SK-N-SH treated with all-trans-retinoic acid at 6 μM for 48 hours (cell line): ENCODE measurements at regions not wholly inside any gene's neighbourhood (a gene's known extent, or its start where the extent isn't known, plus 50 kb on each side); places are given as distances from the start of the nearest gene placed in this dataset.

ENCODE experiments used
- ATAC-seq: fragments of 200-7000 bp; cut with Tn5 transposase; 3 replicates; pipeline ENCODE4 v1.9.1; 2020; ENCODE audit warnings: mild to moderate bottlenecking, moderate library complexity
- ARNTL ChIP-seq: fragments of 450-650 bp; formaldehyde crosslinking; IDR thresholded peaks from 2 replicates; pipeline ENCODE4 v1.5.0; 2020; ENCODE audit warnings: low read depth, mild to moderate bottlenecking, moderate library complexity, borderline replicate concordance
- BACH2 ChIP-seq: fragments of 250-450 bp; sonication (Bioruptor Pico); IDR thresholded peaks from 2 replicates; pipeline ENCODE4 v1.9.0; 2021; ENCODE audit warnings: mild to moderate bottlenecking, borderline replicate concordance
- CREB5 ChIP-seq: fragments of 250-450 bp; sonication (Bioruptor Pico); IDR thresholded peaks from 2 replicates; pipeline ENCODE4 v1.5.1; 2020; ENCODE audit warnings: low read depth, mild to moderate bottlenecking, moderate library complexity
- CSDC2 ChIP-seq: fragments of 250-450 bp; sonication (Bioruptor Pico); IDR thresholded peaks from 2 replicates; pipeline ENCODE4 v1.5.0; 2020; ENCODE audit warnings: mild to moderate bottlenecking, moderate library complexity
- CSRNP3 ChIP-seq: fragments of 250-450 bp; sonication (Bioruptor Pico); IDR thresholded peaks from 2 replicates; pipeline ENCODE4 v1.5.1; 2021; ENCODE audit warnings: mild to moderate bottlenecking, moderate library complexity
- ESRRG ChIP-seq: fragments of 250-450 bp; sonication (Bioruptor Pico); IDR thresholded peaks from 2 replicates; pipeline ENCODE4 v1.6.1; 2021; ENCODE audit warnings: mild to moderate bottlenecking
- GLIS3 ChIP-seq: fragments of 250-450 bp; sonication (Bioruptor Pico); IDR thresholded peaks from 2 replicates; pipeline ENCODE4 v1.5.0; 2020; ENCODE audit warnings: mild to moderate bottlenecking, moderate library complexity
- ISL1 ChIP-seq: fragments of 250-450 bp; sonication (Bioruptor Pico); IDR thresholded peaks from 2 replicates; pipeline ENCODE4 v2.1.2; 2022; ENCODE audit warnings: mild to moderate bottlenecking, moderate library complexity
- OSR1 ChIP-seq: fragments of 250-450 bp; sonication (Bioruptor Pico); IDR thresholded peaks from 2 replicates; pipeline ENCODE4 v1.8.0; 2022; ENCODE audit warnings: moderate library complexity, mild to moderate bottlenecking, inconsistent platforms
- PATZ1 ChIP-seq: fragments of 250-450 bp; sonication (Bioruptor Pico); IDR thresholded peaks from 2 replicates; pipeline ENCODE4 v1.8.0; 2020; ENCODE audit warnings: mild to moderate bottlenecking, moderate library complexity, borderline replicate concordance
- POU6F1 ChIP-seq: fragments of 250-450 bp; sonication (Bioruptor Pico); IDR thresholded peaks from 2 replicates; pipeline ENCODE4 v1.8.0; 2021; ENCODE audit warnings: low read depth, mild to moderate bottlenecking, moderate library complexity, borderline replicate concordance
- RARB ChIP-seq: fragments of 250-450 bp; sonication (Bioruptor Pico); IDR thresholded peaks from 2 replicates; pipeline ENCODE4 v1.8.0; 2021; ENCODE audit warnings: mild to moderate bottlenecking, moderate library complexity
- SNAI2 ChIP-seq: fragments of 250-450 bp; sonication (Bioruptor Pico); IDR thresholded peaks from 2 replicates; pipeline ENCODE4 v1.5.0; 2020; ENCODE audit warnings: mild to moderate bottlenecking, moderate library complexity
- TCF4 ChIP-seq: fragments of 250-450 bp; sonication (Bioruptor Pico); IDR thresholded peaks from 2 replicates; pipeline ENCODE4 v1.8.0; 2021; ENCODE audit warnings: mild to moderate bottlenecking, moderate library complexity, borderline replicate concordance
- TOX ChIP-seq: fragments of 250-450 bp; sonication (Bioruptor Pico); IDR thresholded peaks from 2 replicates; pipeline ENCODE4 v1.8.0; 2021; ENCODE audit warnings: mild to moderate bottlenecking, moderate library complexity, borderline replicate concordance
- ZC3H10 ChIP-seq: fragments of 250-450 bp; sonication (Bioruptor Pico); IDR thresholded peaks from 2 replicates; pipeline ENCODE4 v1.5.1; 2021; ENCODE audit warnings: mild to moderate bottlenecking, moderate library complexity
- ZFP3 ChIP-seq: fragments of 250-450 bp; sonication (Bioruptor Pico); IDR thresholded peaks from 2 replicates; pipeline ENCODE4 v1.5.0; 2020; ENCODE audit warnings: mild to moderate bottlenecking, moderate library complexity
- ZFP30 ChIP-seq: fragments of 450-650 bp; formaldehyde crosslinking; IDR thresholded peaks from 2 replicates; pipeline ENCODE4 v1.5.0; 2022; ENCODE audit warnings: mild to moderate bottlenecking, moderate library complexity
- ZNF565 ChIP-seq: fragments of 450-650 bp; formaldehyde crosslinking; conservative IDR thresholded peaks from 2 replicates; pipeline ENCODE4 v1.5.0; 2020; ENCODE audit warnings: low read depth, mild to moderate bottlenecking, moderate library complexity
- ZNF70 ChIP-seq: fragments of 450-650 bp; formaldehyde crosslinking; IDR thresholded peaks from 2 replicates; pipeline ENCODE4 v1.5.0; 2020; ENCODE audit warnings: mild to moderate bottlenecking, moderate library complexity
- ZNF8 ChIP-seq: fragments of 450-650 bp; formaldehyde crosslinking; IDR thresholded peaks from 2 replicates; pipeline ENCODE4 v1.5.0; 2020; ENCODE audit warnings: mild to moderate bottlenecking, moderate library complexity

DNA sequence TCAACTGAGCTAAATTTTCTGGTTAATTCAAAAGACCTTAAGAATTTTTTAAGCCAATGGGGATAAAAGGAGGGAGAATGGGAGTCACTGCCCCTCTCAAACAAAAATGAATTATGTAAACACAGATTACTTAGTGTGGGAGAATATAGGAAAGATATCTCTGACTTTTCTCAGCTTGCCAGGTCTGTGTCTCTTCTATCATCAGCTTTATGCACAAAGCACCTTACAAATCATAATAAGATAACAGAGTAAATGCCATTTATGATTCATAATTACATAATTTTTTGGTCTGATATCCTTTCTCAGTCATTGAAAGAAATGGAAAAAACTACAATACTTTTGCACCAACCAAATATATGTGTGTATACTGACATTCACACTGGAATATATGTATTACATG is 604.6 kb upstream of the FAM241A start:
- no peak for TF ChIP-seq TOX (CRISPR knock-in tag)
- TF ChIP-seq ZFP30 (CRISPR knock-in tag) = no peak
- TF ChIP-seq CREB5 = no peak
- no peak for TF ChIP-seq ZNF565
- TF ChIP-seq TCF4 (CRISPR knock-in tag) = no peak
- TF ChIP-seq ESRRG (CRISPR knock-in tag) = no peak
- no peak for TF ChIP-seq ARNTL (CRISPR knock-in tag)
- no peak for TF ChIP-seq RARB (CRISPR knock-in tag)
- TF ChIP-seq ISL1 = no peak
- ATAC-seq = no peak

DNA sequence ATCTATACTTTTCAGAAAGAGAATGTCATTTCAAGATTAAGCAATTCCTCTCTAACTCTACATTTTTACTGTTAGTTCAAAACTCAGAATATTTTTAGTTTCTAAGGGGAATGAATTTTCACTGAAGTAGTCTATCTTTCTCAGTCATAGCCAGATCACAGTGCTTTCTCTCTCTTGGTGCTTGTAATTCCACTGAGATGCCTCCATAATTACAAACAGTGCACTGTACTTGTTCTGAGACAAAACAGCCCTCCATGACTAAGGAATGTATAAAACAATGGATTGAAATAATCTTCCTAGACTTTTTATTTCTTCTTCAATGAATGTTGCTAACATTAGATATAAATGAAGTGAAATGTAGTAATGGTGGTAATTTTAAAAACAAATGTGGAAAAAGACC is 603.2 kb upstream of the FAM241A start:
- no peak for ATAC-seq
- TF ChIP-seq ISL1 = no peak
- TF ChIP-seq ZC3H10 (CRISPR knock-in tag) = no peak
- no peak for TF ChIP-seq ZNF70 (CRISPR knock-in tag)
- TF ChIP-seq ZFP30 (CRISPR knock-in tag) = no peak
- no peak for TF ChIP-seq CSDC2 (CRISPR knock-in tag)

- ATAC-seq = no peak
- TF ChIP-seq RARB (CRISPR knock-in tag) (no peak), POU6F1 (no peak), TOX (CRISPR knock-in tag) (no peak), ZNF70 (CRISPR knock-in tag) (no peak), BACH2 (CRISPR knock-in tag) (no peak), ZFP3 (no peak), OSR1 (CRISPR knock-in tag) (no peak), SNAI2 (CRISPR knock-in tag) (no peak), PATZ1 (CRISPR knock-in tag) (no peak), CSDC2 (CRISPR knock-in tag) (no peak), ZNF565 (no peak), TCF4 (CRISPR knock-in tag) (no peak)
Observed at GRCh38 chr4:111546881-111547280, 598.4 kb upstream of the FAM241A start.

GRCh38 chr4:111556141-111556781 is 589.0 kb upstream of the FAM241A start:
- TF ChIP-seq PATZ1 (CRISPR knock-in tag) (no peak), TOX (CRISPR knock-in tag) (no peak), CSRNP3 (CRISPR knock-in tag) (no peak), CREB5 (no peak), ZNF8 (CRISPR knock-in tag) (no peak), ZC3H10 (CRISPR knock-in tag) (no peak), ZFP3 (no peak), BACH2 (CRISPR knock-in tag) (no peak), GLIS3 (no peak)
- ATAC-seq = no peak
